Ishikawa (cell line): ENCODE measurements at regions not wholly inside any gene's neighbourhood (a gene's known extent, or its start where the extent isn't known, plus 50 kb on each side); places are given as distances from the start of the nearest gene placed in this dataset.

Source experiments
- CEBPB ChIP-seq: IDR thresholded peaks from 2 replicates; pipeline ENCODE4 v1.6.1; 2012
- CREB1 ChIP-seq: IDR thresholded peaks from 2 replicates; pipeline ENCODE4 v1.6.1; 2012; ENCODE audit warnings: low read depth
- EGR1 ChIP-seq: IDR thresholded peaks from 2 replicates; pipeline ENCODE4 v1.6.1; 2012
- EP300 ChIP-seq: IDR thresholded peaks from 2 replicates; pipeline ENCODE4 v1.6.1; 2012; ENCODE audit warnings: borderline replicate concordance
- FOXM1 ChIP-seq: IDR thresholded peaks from 2 replicates; pipeline ENCODE4 v1.6.1; 2012; ENCODE audit warnings: low read depth, borderline replicate concordance
- NFIC ChIP-seq: IDR thresholded peaks from 2 replicates; pipeline ENCODE4 v1.6.1; 2012
- RAD21 ChIP-seq: IDR thresholded peaks from 2 replicates; pipeline ENCODE4 v1.6.1; 2012; ENCODE audit warnings: low read depth
- TAF1 ChIP-seq: IDR thresholded peaks from 2 replicates; pipeline ENCODE4 v1.6.1; 2012; ENCODE audit warnings: low read depth, mild to moderate bottlenecking
- TCF12 ChIP-seq: IDR thresholded peaks from 2 replicates; pipeline ENCODE4 v1.6.1; 2012; ENCODE audit warnings: low read depth
- TEAD4 ChIP-seq: IDR thresholded peaks from 2 replicates; pipeline ENCODE4 v1.6.1; 2012
- YY1 ChIP-seq: IDR thresholded peaks from 2 replicates; pipeline ENCODE4 v1.6.1; 2012; ENCODE audit warnings: low read depth
- ZBTB7A ChIP-seq: IDR thresholded peaks from 2 replicates; pipeline ENCODE4 v1.6.1; 2012; ENCODE audit warnings: low read depth
- TF ChIP-seq, protein P1 (sequence below): IDR thresholded peaks from 2 replicates; pipeline ENCODE4 v1.6.1; 2012
- TF ChIP-seq, protein P2 (sequence below): IDR thresholded peaks from 2 replicates; pipeline ENCODE4 v1.6.1; 2012; ENCODE audit warnings: low read depth, mild to moderate bottlenecking
- TF ChIP-seq, protein P3 (sequence below): IDR thresholded peaks from 2 replicates; pipeline ENCODE4 v1.6.1; 2012

DNA sequence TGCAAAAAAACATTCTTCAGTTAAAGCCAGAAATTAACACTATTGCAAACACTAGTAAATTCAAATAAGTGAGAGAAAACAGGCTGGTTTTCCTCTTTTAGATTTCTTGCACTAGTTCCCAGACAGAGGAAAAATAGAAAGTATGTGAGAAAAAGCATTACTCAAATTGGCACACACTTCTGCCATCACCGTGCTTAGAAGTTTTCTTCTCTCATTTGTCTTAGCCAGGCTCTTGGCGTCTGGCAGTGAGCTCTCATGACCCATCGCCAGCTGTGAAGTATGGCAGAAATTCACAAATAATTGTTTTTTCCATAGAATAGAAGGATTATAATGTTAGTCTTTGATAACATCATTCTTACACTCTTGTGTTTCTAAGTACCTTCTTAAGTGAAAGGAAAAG, 515.9 kb downstream of the GBE1 start:
- TF ChIP-seq, protein P1, sequence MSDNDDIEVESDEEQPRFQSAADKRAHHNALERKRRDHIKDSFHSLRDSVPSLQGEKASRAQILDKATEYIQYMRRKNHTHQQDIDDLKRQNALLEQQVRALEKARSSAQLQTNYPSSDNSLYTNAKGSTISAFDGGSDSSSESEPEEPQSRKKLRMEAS = no peak
- no peak for TF ChIP-seq TEAD4
- TF ChIP-seq TCF12 = no peak
- no peak for TF ChIP-seq NFIC
- no peak for TF ChIP-seq RAD21
- no peak for TF ChIP-seq YY1
- no peak for TF ChIP-seq TAF1
- no peak for TF ChIP-seq CREB1
- no peak for TF ChIP-seq EGR1
- no peak for TF ChIP-seq FOXM1
- no peak for TF ChIP-seq EP300
- no peak for TF ChIP-seq ZBTB7A
- TF ChIP-seq, protein P2, sequence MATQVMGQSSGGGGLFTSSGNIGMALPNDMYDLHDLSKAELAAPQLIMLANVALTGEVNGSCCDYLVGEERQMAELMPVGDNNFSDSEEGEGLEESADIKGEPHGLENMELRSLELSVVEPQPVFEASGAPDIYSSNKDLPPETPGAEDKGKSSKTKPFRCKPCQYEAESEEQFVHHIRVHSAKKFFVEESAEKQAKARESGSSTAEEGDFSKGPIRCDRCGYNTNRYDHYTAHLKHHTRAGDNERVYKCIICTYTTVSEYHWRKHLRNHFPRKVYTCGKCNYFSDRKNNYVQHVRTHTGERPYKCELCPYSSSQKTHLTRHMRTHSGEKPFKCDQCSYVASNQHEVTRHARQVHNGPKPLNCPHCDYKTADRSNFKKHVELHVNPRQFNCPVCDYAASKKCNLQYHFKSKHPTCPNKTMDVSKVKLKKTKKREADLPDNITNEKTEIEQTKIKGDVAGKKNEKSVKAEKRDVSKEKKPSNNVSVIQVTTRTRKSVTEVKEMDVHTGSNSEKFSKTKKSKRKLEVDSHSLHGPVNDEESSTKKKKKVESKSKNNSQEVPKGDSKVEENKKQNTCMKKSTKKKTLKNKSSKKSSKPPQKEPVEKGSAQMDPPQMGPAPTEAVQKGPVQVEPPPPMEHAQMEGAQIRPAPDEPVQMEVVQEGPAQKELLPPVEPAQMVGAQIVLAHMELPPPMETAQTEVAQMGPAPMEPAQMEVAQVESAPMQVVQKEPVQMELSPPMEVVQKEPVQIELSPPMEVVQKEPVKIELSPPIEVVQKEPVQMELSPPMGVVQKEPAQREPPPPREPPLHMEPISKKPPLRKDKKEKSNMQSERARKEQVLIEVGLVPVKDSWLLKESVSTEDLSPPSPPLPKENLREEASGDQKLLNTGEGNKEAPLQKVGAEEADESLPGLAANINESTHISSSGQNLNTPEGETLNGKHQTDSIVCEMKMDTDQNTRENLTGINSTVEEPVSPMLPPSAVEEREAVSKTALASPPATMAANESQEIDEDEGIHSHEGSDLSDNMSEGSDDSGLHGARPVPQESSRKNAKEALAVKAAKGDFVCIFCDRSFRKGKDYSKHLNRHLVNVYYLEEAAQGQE = no peak
- TF ChIP-seq CEBPB = no peak
- TF ChIP-seq, protein P3, sequence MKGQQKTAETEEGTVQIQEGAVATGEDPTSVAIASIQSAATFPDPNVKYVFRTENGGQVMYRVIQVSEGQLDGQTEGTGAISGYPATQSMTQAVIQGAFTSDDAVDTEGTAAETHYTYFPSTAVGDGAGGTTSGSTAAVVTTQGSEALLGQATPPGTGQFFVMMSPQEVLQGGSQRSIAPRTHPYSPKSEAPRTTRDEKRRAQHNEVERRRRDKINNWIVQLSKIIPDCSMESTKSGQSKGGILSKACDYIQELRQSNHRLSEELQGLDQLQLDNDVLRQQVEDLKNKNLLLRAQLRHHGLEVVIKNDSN = no peak

DNA sequence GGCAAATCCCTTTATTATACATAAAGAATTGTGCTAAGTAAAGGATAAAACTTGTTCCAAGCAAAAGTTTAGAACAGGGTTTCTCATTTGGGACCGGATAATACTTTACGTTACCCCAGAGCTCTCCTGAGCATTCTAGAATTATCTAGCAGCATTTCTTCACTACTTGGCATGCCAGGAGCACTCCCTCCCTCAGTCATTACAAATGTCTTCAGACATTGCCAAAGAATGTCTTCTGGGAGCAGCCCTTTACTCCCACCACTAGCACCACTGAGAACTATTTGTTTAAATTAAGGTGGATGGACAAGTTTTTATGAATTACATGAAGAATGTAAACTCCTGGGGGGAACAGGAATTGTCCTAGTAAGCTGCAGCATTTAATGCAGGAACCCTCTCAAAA, 516.4 kb downstream of the GBE1 start:
- TF ChIP-seq YY1 (no peak), ZBTB7A (no peak), NFIC (no peak), RAD21 (no peak), EGR1 (no peak)
- TF ChIP-seq, protein P2 = no peak

DNA sequence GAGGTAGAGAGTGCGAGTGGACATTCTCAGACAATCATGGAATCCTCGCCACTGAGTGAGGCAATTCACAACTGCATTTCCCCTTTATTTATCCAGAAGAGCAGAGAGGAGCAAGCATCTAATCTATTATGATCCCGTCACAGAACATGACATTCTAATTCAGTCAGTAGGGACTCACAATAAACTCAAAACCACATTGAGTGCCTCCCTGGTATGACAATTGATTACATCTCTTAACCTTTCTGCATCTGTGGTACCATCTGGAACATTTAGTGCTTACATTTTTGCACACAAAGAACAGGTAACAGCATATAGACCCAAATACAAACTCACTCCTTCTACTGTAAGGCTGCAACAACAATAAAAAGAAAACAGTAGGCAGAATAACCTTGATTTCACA, 517.2 kb downstream of the GBE1 start:
- TF ChIP-seq EP300 (no peak), FOXM1 (no peak), YY1 (no peak), TAF1 (no peak), RAD21 (no peak), CREB1 (no peak), TCF12 (no peak), ZBTB7A (no peak), EGR1 (no peak), CEBPB (no peak), NFIC (no peak)
- TF ChIP-seq, protein P1 = no peak
- TF ChIP-seq, protein P2 = no peak
- TF ChIP-seq, protein P3 = no peak

DNA sequence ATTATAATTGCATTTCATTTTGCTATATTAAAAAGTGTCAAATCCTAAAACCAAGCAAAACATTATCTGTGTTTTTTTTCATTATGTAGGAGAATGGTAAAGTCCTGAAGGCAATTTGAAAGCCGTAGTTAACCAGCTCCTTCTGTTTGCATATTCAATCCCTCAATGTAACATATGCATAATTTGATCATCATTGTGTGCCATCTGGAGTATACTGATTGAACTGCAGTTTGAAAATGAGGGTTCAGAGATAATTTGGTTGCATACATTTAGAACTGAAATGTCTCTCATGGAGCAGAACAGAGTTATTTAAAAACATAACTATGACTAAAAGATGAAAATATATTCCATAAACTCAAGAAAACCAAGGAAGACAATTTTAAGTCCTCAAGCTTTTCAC, 518.6 kb downstream of the GBE1 start:
- TF ChIP-seq, protein P2 = no peak
- TF ChIP-seq EGR1 = no peak
- peak; percentile 69 for TF ChIP-seq RAD21
- TF ChIP-seq EP300 = no peak
